WTC11 (cell line): ENCODE measurements at regions not wholly inside any gene's neighbourhood (a gene's known extent, or its start where the extent isn't known, plus 50 kb on each side); places are given as distances from the start of the nearest gene placed in this dataset.

Experiments used
- ATAC-seq: fragments of 200-7000 bp; cut with Tn5 transposase; 2 replicates; pipeline ENCODE4 v1.10.0; 2021; ENCODE audit warnings: mild to moderate bottlenecking, moderate library complexity
- CTCF ChIA-PET: fragments of 300-600 bp; sonication (Branson Sonifier 250); formaldehyde crosslinking; loops from one replicate; lab custom pipeline; 2021; ENCODE audit warnings: antibody characterized with exemption; lab: Charles Lee
- POLR2A ChIA-PET: fragments of 350-600 bp; sonication (Branson Sonifier 250); formaldehyde crosslinking; loops from one replicate; lab custom pipeline; 2021; ENCODE audit warnings: antibody characterized with exemption; lab: Charles Lee
- DNase-seq: peaks from one replicate; pipeline ENCODE4 v3.0.0; 2021; ENCODE audit warnings: low spot score
- H3K27ac Mint-ChIP-seq: 2 replicates; pipeline ENCODE4 v1.8.0; 2021; ENCODE audit warnings: mixed read lengths
- H3K27me3 Mint-ChIP-seq: 2 replicates; pipeline ENCODE4 v1.8.0; 2021; ENCODE audit warnings: low read depth, mild to moderate bottlenecking, moderate library complexity, mixed read lengths
- H3K36me3 Mint-ChIP-seq: 2 replicates; pipeline ENCODE4 v1.8.0; 2021; ENCODE audit warnings: mixed read lengths
- H3K4me1 Mint-ChIP-seq: 2 replicates; pipeline ENCODE4 v1.8.0; 2022; ENCODE audit warnings: mixed read lengths
- H3K4me3 Mint-ChIP-seq: 2 replicates; pipeline ENCODE4 v1.8.0; 2021; ENCODE audit warnings: mild to moderate bottlenecking, moderate library complexity, mixed read lengths
- H3K9me3 Mint-ChIP-seq: 2 replicates; pipeline ENCODE4 v1.8.0; 2021; ENCODE audit warnings: mixed read lengths
- ARID4B ChIP-seq: sonication (generic); formaldehyde crosslinking; IDR thresholded peaks from 2 replicates; pipeline ENCODE4 v1.8.0; 2023; ENCODE audit warnings: missing genetic modification reagents, mild to moderate bottlenecking, borderline replicate concordance
- ATF2 ChIP-seq: sonication (generic); formaldehyde crosslinking; IDR thresholded peaks from 2 replicates; pipeline ENCODE4 v1.8.1; 2022; ENCODE audit warnings: low read depth, missing genetic modification reagents, borderline replicate concordance
- CREM ChIP-seq: sonication (generic); formaldehyde crosslinking; IDR thresholded peaks from 2 replicates; pipeline ENCODE4 v1.8.1; 2022; ENCODE audit warnings: mild to moderate bottlenecking, missing genetic modification reagents, moderate library complexity
- ESRRA ChIP-seq: sonication (generic); formaldehyde crosslinking; IDR thresholded peaks from 2 replicates; pipeline ENCODE4 v1.8.1; 2022; ENCODE audit warnings: mild to moderate bottlenecking, missing genetic modification reagents, borderline replicate concordance
- HMGA2 ChIP-seq: fragments of 250-450 bp; sonication (Bioruptor Pico); IDR thresholded peaks from 2 replicates; pipeline ENCODE4 v1.4.0; 2021; ENCODE audit warnings: mild to moderate bottlenecking, moderate library complexity
- KAT7 ChIP-seq: sonication (generic); formaldehyde crosslinking; IDR thresholded peaks from 2 replicates; pipeline ENCODE4 v1.8.1; 2023; ENCODE audit warnings: missing genetic modification reagents, mild to moderate bottlenecking, borderline replicate concordance
- NFATC4 ChIP-seq: fragments of 250-450 bp; sonication (Bioruptor Pico); IDR thresholded peaks from 2 replicates; pipeline ENCODE4 v1.9.0; 2021; ENCODE audit warnings: mild to moderate bottlenecking
- NFE2L1 ChIP-seq: sonication (generic); formaldehyde crosslinking; IDR thresholded peaks from 2 replicates; pipeline ENCODE4 v1.8.1; 2023; ENCODE audit warnings: missing genetic modification reagents
- NR1H2 ChIP-seq: sonication (generic); formaldehyde crosslinking; IDR thresholded peaks from 2 replicates; pipeline ENCODE4 v1.9.0; 2021; ENCODE audit warnings: mild to moderate bottlenecking, moderate library complexity, missing genetic modification reagents
- PRDM15 ChIP-seq: sonication (generic); formaldehyde crosslinking; IDR thresholded peaks from 2 replicates; pipeline ENCODE4 v1.8.0; 2022; ENCODE audit warnings: missing genetic modification reagents
- PRRX2 ChIP-seq: fragments of 250-450 bp; sonication (Bioruptor Pico); IDR thresholded peaks from 2 replicates; pipeline ENCODE4 v1.8.0; 2021; ENCODE audit warnings: mild to moderate bottlenecking
- TEAD1 ChIP-seq: sonication (generic); formaldehyde crosslinking; IDR thresholded peaks from 2 replicates; pipeline ENCODE4 v1.8.0; 2022; ENCODE audit warnings: mild to moderate bottlenecking, missing genetic modification reagents
- TEAD4 ChIP-seq: sonication (generic); formaldehyde crosslinking; IDR thresholded peaks from 2 replicates; pipeline ENCODE4 v1.8.0; 2022; ENCODE audit warnings: mild to moderate bottlenecking, missing genetic modification reagents
- TF ChIP-seq, protein P1 (sequence below): sonication (generic); formaldehyde crosslinking; IDR thresholded peaks from 2 replicates; pipeline ENCODE4 v1.8.1; 2022; ENCODE audit warnings: low read depth, mild to moderate bottlenecking, moderate library complexity, missing genetic modification reagents, borderline replicate concordance
- TF ChIP-seq, protein P2 (sequence below): fragments of 200-600 bp; IDR thresholded peaks from 2 replicates; pipeline ENCODE4 v1.8.0; 2022; ENCODE audit warnings: antibody characterized with exemption
- TF ChIP-seq, protein P3 (sequence below): sonication (generic); formaldehyde crosslinking; conservative IDR thresholded peaks from 2 replicates; pipeline ENCODE4 v1.8.1; 2023; ENCODE audit warnings: mild to moderate bottlenecking, low read depth, missing genetic modification reagents, moderate library complexity

GRCh38 chr9:89811356-89811755 is 206.5 kb downstream of the GADD45G start:
- Mint-ChIP-seq H3K27me3 (no peaks in the 10 kb centered on the region), H3K9me3 (peaks cover 4% of the 10 kb centered on the region; the same call in 1 of the 2 replicates), H3K36me3 (no peaks in the 10 kb centered on the region), H3K27ac (no peak overlapping the region), H3K4me1 (peaks cover 34% of the 10 kb centered on the region), H3K4me3 (no peak overlapping the region)
- TF ChIP-seq ATF2 (CRISPR knock-in tag) (no peak), ESRRA (no peak), PRDM15 (no peak), KAT7 (CRISPR knock-in tag) (no peak), ARID4B (CRISPR knock-in tag) (no peak), CREM (no peak), TEAD1 (CRISPR knock-in tag) (no peak), NFE2L1 (no peak), TEAD4 (no peak), NR1H2 (CRISPR knock-in tag) (no peak), NFATC4 (no peak), PRRX2 (CRISPR knock-in tag) (no peak), HMGA2 (CRISPR knock-in tag) (no peak)
- TF ChIP-seq, protein P1, sequence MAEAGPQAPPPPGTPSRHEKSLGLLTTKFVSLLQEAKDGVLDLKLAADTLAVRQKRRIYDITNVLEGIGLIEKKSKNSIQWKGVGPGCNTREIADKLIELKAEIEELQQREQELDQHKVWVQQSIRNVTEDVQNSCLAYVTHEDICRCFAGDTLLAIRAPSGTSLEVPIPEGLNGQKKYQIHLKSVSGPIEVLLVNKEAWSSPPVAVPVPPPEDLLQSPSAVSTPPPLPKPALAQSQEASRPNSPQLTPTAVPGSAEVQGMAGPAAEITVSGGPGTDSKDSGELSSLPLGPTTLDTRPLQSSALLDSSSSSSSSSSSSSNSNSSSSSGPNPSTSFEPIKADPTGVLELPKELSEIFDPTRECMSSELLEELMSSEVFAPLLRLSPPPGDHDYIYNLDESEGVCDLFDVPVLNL, result no peak
- TF ChIP-seq, protein P2, sequence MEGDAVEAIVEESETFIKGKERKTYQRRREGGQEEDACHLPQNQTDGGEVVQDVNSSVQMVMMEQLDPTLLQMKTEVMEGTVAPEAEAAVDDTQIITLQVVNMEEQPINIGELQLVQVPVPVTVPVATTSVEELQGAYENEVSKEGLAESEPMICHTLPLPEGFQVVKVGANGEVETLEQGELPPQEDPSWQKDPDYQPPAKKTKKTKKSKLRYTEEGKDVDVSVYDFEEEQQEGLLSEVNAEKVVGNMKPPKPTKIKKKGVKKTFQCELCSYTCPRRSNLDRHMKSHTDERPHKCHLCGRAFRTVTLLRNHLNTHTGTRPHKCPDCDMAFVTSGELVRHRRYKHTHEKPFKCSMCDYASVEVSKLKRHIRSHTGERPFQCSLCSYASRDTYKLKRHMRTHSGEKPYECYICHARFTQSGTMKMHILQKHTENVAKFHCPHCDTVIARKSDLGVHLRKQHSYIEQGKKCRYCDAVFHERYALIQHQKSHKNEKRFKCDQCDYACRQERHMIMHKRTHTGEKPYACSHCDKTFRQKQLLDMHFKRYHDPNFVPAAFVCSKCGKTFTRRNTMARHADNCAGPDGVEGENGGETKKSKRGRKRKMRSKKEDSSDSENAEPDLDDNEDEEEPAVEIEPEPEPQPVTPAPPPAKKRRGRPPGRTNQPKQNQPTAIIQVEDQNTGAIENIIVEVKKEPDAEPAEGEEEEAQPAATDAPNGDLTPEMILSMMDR, result no peak
- TF ChIP-seq, protein P3, sequence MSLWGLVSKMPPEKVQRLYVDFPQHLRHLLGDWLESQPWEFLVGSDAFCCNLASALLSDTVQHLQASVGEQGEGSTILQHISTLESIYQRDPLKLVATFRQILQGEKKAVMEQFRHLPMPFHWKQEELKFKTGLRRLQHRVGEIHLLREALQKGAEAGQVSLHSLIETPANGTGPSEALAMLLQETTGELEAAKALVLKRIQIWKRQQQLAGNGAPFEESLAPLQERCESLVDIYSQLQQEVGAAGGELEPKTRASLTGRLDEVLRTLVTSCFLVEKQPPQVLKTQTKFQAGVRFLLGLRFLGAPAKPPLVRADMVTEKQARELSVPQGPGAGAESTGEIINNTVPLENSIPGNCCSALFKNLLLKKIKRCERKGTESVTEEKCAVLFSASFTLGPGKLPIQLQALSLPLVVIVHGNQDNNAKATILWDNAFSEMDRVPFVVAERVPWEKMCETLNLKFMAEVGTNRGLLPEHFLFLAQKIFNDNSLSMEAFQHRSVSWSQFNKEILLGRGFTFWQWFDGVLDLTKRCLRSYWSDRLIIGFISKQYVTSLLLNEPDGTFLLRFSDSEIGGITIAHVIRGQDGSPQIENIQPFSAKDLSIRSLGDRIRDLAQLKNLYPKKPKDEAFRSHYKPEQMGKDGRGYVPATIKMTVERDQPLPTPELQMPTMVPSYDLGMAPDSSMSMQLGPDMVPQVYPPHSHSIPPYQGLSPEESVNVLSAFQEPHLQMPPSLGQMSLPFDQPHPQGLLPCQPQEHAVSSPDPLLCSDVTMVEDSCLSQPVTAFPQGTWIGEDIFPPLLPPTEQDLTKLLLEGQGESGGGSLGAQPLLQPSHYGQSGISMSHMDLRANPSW, result no peak
- ChIA-PET POLR2A (no interaction called here), CTCF (no interaction called here)
- no peak for DNase-seq
- ATAC-seq, result no peak
